ENCODE measurements at regions not wholly inside any gene's neighbourhood (a gene's known extent, or its start where the extent isn't known, plus 50 kb on each side); places are given as distances from the start of the nearest gene placed in this dataset.

- TF ChIP-seq POLR2A (IDR thresholded peaks at IDR 0.05; ENCODE audit: low read length) (no peak), GATA1 (IDR thresholded peaks at IDR 0.05; ENCODE audit: low read depth, low read length) (no peak)
Observed at GRCh38 chr4:111500858-111501257, 644.4 kb upstream of the FAM241A start.
